COLO668 (cell line): ENCODE measurements at regions not wholly inside any gene's neighbourhood (a gene's known extent, or its start where the extent isn't known, plus 50 kb on each side); places are given as distances from the start of the nearest gene placed in this dataset.
"Not testable (repeated sequence)": the region's sequence is repeated elsewhere in the genome, so short reads cannot be mapped to it uniquely, and the experiment has no call there.

ENCODE experiments used
- DNase-seq: peaks from one replicate; lab custom pipeline; 2025; ENCODE audit not compliant: unreplicated experiment; lab: John Stamatoyannopoulos, UW

GRCh38 chr15:39016706-39017105 lies 452.1 kb upstream of the RASGRP1 start:
- DNase-seq = no peak

- DNase-seq = no peak
Observed at GRCh38 chr15:39018966-39019365, 454.4 kb upstream of the RASGRP1 start.

- no peak for DNase-seq
Observed at GRCh38 chr15:39021341-39021740, 456.7 kb upstream of the RASGRP1 start.

DNA sequence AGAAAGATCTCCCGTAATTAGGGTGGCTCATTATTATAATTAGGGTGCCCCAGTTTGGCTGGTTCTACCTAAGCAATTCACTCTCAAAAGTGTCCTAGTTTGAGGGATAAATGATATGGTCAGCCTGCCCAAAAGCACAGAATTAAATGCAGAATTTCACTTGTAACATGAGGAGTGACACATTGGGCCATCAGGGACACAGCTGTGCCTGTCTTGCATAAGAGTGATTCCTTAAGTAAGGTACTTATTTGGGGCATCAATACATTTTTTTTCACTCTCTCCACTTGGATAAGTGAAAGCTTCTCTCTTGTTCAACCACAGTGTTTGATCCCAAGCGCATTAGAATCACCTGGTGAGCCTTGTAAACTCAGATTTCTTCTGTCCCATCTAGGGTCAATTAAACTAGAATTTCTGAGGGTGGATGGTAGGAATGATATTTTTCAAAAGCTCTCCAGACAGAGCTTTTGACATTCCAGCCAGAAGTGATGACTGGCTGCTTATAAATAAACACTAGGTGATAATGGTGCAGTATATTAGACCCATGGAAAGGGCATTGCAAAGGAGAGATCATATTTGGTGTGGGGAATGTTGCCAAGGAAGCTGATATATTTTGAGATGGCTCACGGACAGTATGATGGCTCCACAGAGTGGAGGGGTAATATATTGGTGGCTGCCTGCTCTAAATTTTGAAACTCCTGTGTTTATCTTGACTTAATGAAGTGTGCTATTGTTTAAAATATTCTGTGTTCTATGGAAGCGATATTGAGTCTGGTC lies 458.1 kb upstream of the RASGRP1 start:
- no peak for DNase-seq

GRCh38 chr15:39025321-39025720 lies 460.7 kb upstream of the RASGRP1 start:
- no peak for DNase-seq

- DNase-seq = no peak
Observed at GRCh38 chr15:39025881-39026280, 461.3 kb upstream of the RASGRP1 start.

GRCh38 chr15:39028069-39028468 lies 463.5 kb upstream of the RASGRP1 start:
- DNase-seq = no peak

DNA sequence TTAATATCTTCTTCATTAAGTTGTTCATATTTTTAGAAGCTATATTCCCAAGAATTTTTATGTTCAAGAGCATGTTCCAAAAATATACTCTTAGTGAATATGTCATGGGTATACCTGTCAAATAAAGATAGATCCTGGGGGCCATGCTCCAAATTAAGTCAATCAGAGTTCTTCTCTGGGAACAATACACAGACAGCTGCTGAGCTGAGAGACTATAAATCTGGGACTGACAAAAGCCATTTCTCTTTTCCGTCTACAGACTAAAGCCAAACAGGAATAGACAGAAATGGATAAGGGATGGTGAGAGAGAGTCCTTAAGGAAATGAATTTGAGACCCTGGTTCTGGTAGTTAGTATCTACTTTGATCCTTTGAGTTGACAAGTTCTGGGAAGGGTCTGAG lies 465.1 kb upstream of the RASGRP1 start:
- no peak for DNase-seq

DNA sequence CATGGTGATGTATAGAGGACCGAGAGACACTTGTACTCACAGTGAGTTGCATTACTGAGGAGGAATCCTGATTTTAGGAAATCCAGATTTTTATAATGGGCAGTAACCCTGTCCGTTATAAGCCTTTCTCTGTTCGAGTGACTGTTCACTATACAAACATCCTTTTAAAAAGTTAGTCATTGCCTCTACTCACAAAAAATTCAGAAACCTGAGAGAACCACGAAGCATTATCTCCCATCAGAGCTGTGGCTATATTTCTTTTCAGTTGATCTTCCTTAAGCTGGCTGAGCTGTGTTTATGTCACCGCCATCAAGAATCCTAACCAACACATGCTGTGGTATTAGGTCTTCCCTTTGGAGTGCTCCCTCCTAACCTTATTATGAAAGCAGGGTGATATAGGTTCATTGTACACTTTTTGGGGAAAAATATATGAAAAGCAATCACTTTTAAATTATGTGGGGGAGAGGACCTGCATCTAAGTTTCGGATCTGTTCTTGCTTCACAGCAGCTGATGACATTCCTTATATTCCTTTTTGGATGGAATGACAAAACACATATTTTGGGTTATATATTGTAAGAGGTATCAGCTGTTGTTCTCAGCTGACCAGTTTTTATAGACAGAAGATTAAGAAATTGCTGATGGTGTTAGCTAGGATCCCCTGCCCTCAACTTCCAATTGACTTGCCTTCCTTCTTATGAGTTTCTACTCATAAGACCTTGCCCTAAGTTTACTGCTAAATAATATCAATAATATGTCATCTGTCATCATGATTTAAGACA lies 465.9 kb upstream of the RASGRP1 start:
- DNase-seq = no peak

DNA sequence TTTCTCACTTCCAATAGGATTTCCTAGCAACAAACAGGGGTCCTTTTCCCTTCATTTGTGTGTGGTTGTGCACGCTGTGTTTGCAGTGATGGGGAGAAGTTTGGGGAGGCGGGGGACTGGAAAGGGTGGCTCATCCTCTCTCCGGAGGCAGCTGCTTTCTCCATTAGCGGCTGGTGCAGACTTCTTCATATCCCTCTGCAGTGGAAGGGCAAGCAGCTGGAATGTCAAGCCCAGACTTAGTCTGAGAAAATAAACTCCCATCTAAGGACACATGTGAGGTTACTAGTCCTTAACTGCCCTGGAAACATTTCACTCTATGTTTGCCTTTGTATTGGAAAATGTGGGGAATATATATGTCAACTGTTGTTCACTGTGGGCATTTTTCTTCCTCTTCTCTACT lies 467.0 kb upstream of the RASGRP1 start:
- no peak for DNase-seq

DNA sequence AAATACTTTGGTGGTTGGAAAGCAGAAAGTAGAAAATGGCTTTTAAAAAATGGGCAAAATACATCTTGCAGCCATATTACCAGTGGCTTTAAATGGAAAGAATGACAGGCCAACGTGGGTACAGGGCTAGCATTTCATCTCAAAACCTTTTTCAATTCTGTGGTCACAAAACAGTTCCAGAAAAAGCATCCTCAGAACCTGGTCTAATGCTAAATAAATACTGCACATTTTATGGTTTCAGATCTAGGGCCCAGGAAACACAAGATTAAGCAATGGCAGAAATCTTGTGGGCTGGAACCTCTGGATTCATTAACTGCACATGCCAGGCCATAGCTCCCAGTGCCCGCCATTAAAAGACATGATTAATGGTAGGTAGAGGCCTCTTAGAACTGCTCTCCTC lies 470.2 kb upstream of the RASGRP1 start:
- DNase-seq = no peak

DNA sequence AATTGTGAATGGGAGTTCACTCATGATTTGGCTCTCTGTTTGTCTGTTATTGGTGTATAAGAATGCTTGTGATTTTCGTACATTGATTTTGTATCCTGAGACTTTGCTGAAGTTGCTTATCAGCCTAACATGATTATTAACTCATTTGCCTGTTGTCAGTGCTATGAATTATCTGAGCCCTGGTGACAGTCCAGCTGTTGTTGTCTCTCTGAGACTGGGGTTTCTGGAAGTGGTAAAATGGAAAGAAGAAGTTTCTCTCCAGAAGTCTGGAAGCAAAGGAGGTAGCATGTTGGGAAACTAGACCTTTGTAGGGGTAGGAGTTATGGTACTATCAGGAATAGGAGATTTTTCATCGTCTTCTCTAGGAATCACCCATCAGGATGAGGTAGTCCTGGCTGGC lies 473.0 kb upstream of the RASGRP1 start:
- DNase-seq = not testable (repeated sequence)

GRCh38 chr15:39040861-39041260 lies 476.2 kb upstream of the RASGRP1 start:
- no peak for DNase-seq

GRCh38 chr15:39041979-39042495 lies 477.4 kb upstream of the RASGRP1 start:
- no peak for DNase-seq

DNA sequence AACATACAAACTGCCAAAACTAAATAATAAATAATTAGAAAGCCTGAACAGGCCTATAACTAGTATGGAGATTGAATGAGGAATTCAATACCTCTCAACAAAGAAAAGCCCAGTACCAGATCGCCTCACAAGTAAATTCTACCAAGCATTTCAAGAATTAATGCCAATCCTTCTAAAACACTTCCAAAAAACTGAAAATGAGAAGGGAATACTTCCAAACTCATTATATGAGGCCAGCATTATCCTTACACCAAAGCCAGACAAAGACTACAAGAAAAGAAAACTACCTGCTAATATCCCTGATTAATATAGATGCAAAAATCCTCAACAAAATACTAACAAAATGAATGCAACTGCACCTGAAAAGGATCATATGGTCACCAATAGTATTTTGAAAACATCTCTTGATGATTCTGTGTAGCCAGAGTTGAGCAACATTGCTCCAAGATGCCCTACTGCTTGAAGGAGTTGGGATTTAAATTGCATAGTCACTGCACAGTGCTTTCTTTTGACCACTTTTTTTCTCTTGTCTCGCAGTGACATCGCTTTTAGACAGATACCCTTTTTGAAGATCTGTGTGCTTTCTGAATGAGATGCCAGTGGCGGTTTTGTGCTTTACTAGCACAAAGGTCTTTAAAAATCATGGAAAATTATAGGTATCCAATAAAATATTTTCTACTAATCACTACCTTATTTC lies 487.2 kb upstream of the RASGRP1 start:
- DNase-seq = no peak

DNA sequence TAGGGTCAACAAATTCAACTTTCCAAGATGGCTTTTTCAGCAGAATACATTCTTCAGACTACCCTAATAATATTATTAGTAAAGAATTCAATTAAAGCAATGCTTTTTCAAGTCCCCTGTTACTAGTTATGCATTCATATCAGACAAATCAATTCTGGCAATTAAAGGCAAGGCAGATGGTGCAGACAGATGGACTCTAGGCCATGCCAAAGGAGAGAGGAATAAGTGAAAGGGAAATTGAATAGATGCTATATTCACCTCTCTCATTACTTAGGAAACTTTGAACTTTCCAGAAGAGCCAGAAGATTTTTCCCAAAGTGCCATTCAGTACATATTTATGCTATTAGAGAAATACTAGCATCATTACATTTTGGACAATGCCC lies 487.7 kb upstream of the RASGRP1 start:
- DNase-seq = no peak

GRCh38 chr15:39053480-39053879 lies 488.9 kb upstream of the RASGRP1 start:
- DNase-seq = no peak

DNA sequence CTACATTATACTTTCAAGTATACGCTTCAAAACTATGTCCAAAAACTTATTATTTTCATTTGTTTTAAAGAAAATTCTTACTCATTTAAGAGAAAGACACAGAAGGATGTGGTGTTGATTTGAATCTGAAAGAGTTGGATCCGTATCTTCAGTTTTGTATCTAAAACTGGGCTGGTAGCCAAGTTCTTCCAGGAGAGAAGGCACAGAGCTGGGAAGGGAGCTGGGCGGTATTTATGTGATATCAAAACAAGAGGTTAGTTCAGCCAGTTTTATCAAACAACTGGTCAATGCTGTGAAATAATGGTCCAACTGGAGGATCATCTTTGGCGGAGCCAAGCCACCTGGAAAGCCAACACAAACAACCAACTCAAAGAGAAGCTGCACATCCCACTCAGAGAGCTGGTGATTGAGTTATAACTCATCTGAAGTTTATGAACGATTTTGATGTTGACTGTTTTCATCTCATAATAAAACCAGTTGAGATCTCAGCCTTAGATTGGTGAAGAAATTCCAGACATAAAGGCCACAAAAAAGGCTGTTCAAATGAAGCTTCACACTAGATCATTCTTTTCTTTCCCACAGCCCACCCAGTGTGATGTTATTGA lies 489.6 kb upstream of the RASGRP1 start:
- no peak for DNase-seq

DNA sequence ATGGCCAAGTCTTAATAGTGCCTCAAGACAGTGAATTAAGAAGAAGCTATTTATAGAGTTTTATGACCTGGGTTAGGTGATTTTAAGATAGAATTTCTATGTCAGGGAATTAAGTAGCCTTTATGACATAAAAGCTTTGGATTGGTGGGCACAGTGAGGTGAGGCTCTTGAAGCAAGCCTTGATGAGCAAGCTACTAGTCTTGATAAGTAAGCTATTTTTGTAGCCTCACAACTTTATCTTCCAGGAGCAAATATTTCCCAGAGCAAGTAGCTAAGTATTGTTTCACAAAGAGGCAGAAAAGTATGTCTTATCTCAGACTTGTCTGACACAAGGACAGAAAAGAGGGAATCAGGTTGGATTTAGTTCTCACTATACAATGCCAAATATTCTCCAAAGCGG lies 491.7 kb upstream of the RASGRP1 start:
- DNase-seq = no peak

DNA sequence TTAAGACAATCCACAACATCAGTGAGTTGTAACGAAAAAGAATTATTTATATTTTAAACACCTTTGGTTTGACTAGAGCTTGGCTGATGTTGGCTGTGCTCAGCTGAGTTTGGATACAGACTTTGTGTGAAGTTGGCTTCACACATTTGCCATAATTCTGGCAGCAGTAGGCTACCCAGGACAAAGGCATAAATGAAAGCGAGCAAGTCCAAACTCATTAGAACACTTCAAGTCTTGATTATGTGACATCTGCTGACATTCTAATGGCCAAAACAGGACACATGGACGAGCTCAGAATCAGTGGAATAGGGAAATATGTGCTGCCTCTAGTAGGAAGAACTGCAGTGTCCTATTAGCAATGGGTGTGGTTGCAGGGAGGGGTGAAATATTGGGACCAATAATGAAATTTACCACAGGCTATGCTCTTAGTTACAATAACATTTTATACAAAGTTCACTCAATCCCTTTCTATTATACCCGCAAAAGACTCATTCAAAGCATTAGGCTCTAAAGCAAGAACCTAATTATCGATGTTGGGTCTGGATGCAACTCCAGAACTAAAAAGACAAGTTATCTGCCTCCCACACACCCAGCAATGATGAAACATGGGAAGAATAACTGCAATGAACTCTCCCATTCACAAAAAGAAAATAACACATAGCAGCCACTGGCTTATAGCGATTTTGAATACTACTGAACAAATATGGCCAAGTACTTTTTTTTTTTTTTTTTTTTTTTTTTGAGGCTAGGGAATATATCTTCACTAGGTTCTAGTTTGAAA lies 493.9 kb upstream of the RASGRP1 start:
- no peak for DNase-seq

- DNase-seq = no peak
Observed at GRCh38 chr15:39059917-39060316, 495.3 kb upstream of the RASGRP1 start.
